Neural crest cell (in vitro differentiated cells): ENCODE measurements at regions not wholly inside any gene's neighbourhood (a gene's known extent, or its start where the extent isn't known, plus 50 kb on each side); places are given as distances from the start of the nearest gene placed in this dataset.

Experiments
- DNase-seq: peaks from one replicate; pipeline ENCODE4 v3.0.0; 2021; ENCODE audit warnings: low read depth, mixed read lengths, low spot score
- H3K27ac Mint-ChIP-seq: one replicate; pipeline ENCODE4 v1.8.0; 2021; ENCODE audit warnings: mild to moderate bottlenecking, mixed read lengths; ENCODE audit not compliant: unreplicated experiment
- H3K27me3 Mint-ChIP-seq: 2 replicates; pipeline ENCODE4 v1.8.0; 2021; ENCODE audit warnings: low read depth, mild to moderate bottlenecking, mixed read lengths
- H3K36me3 Mint-ChIP-seq: 2 replicates; pipeline ENCODE4 v1.8.0; 2021; ENCODE audit warnings: low read depth, mild to moderate bottlenecking, mixed read lengths
- H3K4me1 Mint-ChIP-seq: 2 replicates; pipeline ENCODE4 v1.8.0; 2021; ENCODE audit warnings: mixed read lengths
- H3K4me3 Mint-ChIP-seq: one replicate; pipeline ENCODE4 v1.8.0; 2021; ENCODE audit warnings: mild to moderate bottlenecking, mixed read lengths
- H3K9me3 Mint-ChIP-seq: 2 replicates; pipeline ENCODE4 v1.8.0; 2021; ENCODE audit warnings: mixed read lengths
- CTCF ChIP-seq: fragments of 200-600 bp; sonication (generic); conservative IDR thresholded peaks from 2 replicates; pipeline ENCODE4 v1.5.0; 2021; ENCODE audit warnings: antibody characterized with exemption, mild to moderate bottlenecking

- peaks cover 14% of the 10 kb centered on the region for H3K4me1 Mint-ChIP-seq
- H3K27ac Mint-ChIP-seq = peak overlapping the region; percentile 7
Observed at GRCh38 chr4:23060776-23061175, 368.0 kb downstream of the GBA3 start.

GRCh38 chr4:23058165-23058776 is 365.5 kb downstream of the GBA3 start:
- peaks cover 5% of the 10 kb centered on the region for H3K36me3 Mint-ChIP-seq
- H3K4me3 Mint-ChIP-seq = no peak overlapping the region
- peak overlapping the region; percentile 22 for H3K27ac Mint-ChIP-seq
- no peaks in the 10 kb centered on the region for H3K27me3 Mint-ChIP-seq
- H3K9me3 Mint-ChIP-seq = peaks cover 7% of the 10 kb centered on the region
- DNase-seq = no peak
- peaks cover 14% of the 10 kb centered on the region for H3K4me1 Mint-ChIP-seq
- TF ChIP-seq CTCF = no peak

More at GRCh38 chr4:23060776-23061175, 368.0 kb downstream of the GBA3 start:
- Mint-ChIP-seq H3K27me3 (no peaks in the 10 kb centered on the region), H3K36me3 (peaks cover 2% of the 10 kb centered on the region), H3K9me3 (peaks cover 7% of the 10 kb centered on the region), H3K4me3 (no peak overlapping the region)
- DNase-seq = no peak
- no peak for TF ChIP-seq CTCF

GRCh38 chr4:23041501-23041900 is 348.8 kb downstream of the GBA3 start:
- TF ChIP-seq CTCF = no peak
- no peak for DNase-seq
- no peak overlapping the region for H3K27ac Mint-ChIP-seq
- no peak overlapping the region for H3K4me3 Mint-ChIP-seq
- H3K9me3 Mint-ChIP-seq = peaks cover 2% of the 10 kb centered on the region
- H3K36me3 Mint-ChIP-seq = no peaks in the 10 kb centered on the region
- peaks cover 13% of the 10 kb centered on the region for H3K4me1 Mint-ChIP-seq
- H3K27me3 Mint-ChIP-seq = no peaks in the 10 kb centered on the region

GRCh38 chr4:23040539-23040938 is 347.8 kb downstream of the GBA3 start:
- H3K36me3 Mint-ChIP-seq = no peaks in the 10 kb centered on the region
- TF ChIP-seq CTCF = no peak
- H3K4me1 Mint-ChIP-seq = peaks cover 13% of the 10 kb centered on the region
- H3K27ac Mint-ChIP-seq = peak overlapping the region; percentile 28
- H3K9me3 Mint-ChIP-seq = peaks cover 2% of the 10 kb centered on the region
- no peaks in the 10 kb centered on the region for H3K27me3 Mint-ChIP-seq
- H3K4me3 Mint-ChIP-seq = no peak overlapping the region
- DNase-seq = no peak

GRCh38 chr4:23039818-23040217 is 347.1 kb downstream of the GBA3 start:
- H3K4me1 Mint-ChIP-seq = peaks cover 13% of the 10 kb centered on the region
- no peak overlapping the region for H3K4me3 Mint-ChIP-seq
- TF ChIP-seq CTCF = no peak
- DNase-seq = no peak
- H3K27me3 Mint-ChIP-seq = no peaks in the 10 kb centered on the region
- no peaks in the 10 kb centered on the region for H3K36me3 Mint-ChIP-seq
- no peak overlapping the region for H3K27ac Mint-ChIP-seq
- H3K9me3 Mint-ChIP-seq = peaks cover under 1% of the 10 kb centered on the region
